ENCODE measurements at regions not wholly inside any gene's neighbourhood (a gene's known extent, or its start where the extent isn't known, plus 50 kb on each side); places are given as distances from the start of the nearest gene placed in this dataset.
"Not testable (repeated sequence)": the region's sequence is repeated elsewhere in the genome, so short reads cannot be mapped to it uniquely, and the experiment has no call there.

- TF ChIP-seq CTCF, POLR2A (IDR thresholded peaks at IDR 0.05): not testable (repeated sequence)
These were observed 655.9 kb downstream of the TTLL7 start for GRCh38 chr1:83342995-83343394.

Data from Peyer's patch (tissue), 4 donors.